ENCODE measurements at regions not wholly inside any gene's neighbourhood (a gene's known extent, or its start where the extent isn't known, plus 50 kb on each side); places are given as distances from the start of the nearest gene placed in this dataset.

DNA sequence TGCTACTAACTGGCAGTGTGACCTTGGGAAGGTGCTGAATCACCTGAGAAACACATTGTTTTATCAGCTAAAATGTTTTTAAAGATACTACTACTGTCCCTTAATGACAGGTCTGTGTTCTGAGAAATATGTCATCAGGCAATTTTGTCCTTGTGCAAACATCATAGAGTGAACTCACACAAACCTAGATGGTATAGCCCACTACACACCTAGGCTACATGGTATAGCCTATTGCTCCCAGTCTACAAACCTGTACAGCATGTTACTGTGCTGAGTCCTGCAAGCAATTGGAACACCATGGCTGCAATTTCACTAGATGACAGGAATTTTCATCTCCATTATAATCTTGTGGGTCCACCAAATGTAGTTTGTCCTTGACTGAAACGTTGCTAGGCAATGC, 101.3 kb upstream of the GUCY1A1 start:
- no peak for ATAC-seq
- Histone ChIP-seq H3K9me3 (replicated peaks; ENCODE audit: control insufficient read depth, insufficient read depth, low read depth, low read length) (no peaks in the 10 kb centered on the region), H4K20me1 (replicated peaks; ENCODE audit: control insufficient read depth, insufficient read depth, low read length) (no peaks in the 10 kb centered on the region), H3K4me1 (replicated peaks in 1 of 2; ENCODE audit: control insufficient read depth in 2 of 2, insufficient read depth in 2 of 2, low read length in 2 of 2) (no peaks in the 10 kb centered on the region), H3K9ac (ENCODE audit: insufficient read depth in 1 of 2, low read depth in 2 of 2, low read length in 2 of 2) (no peak overlapping the region), H3K79me2 (ENCODE audit: control insufficient read depth, insufficient read depth, low read length) (no peaks in the 10 kb centered on the region), H3K36me3 (ENCODE audit: control insufficient read depth, insufficient read depth, low read length) (no peaks in the 10 kb centered on the region), H2AFZ (ENCODE audit: low read depth, low read length) (no peak overlapping the region), H3K27me3 (ENCODE audit: control insufficient read depth in 2 of 2, insufficient read depth in 2 of 2, low read length in 2 of 2) (no peaks in the 10 kb centered on the region), H3K4me2 (ENCODE audit: insufficient read depth, low read length) (no peak overlapping the region), H3K27ac (ENCODE audit: extremely low read depth, low read depth, low read length) (no peak overlapping the region), H3K9me1 (ENCODE audit: control insufficient read depth, insufficient read depth, low read length) (no peaks in the 10 kb centered on the region), H3K4me3 (no peak overlapping the region)
- BruUV-seq (replicated peaks): no TSS peak
- TF ChIP-seq ZNF217 (CRISPR knock-in tag; IDR thresholded peaks at IDR 0.05) (no peak), ZNF586 (CRISPR knock-in tag; conservative IDR thresholded peaks at IDR 0.05) (no peak), SRF (CRISPR knock-in tag; IDR thresholded peaks at IDR 0.05) (no peak), HEY1 (CRISPR knock-in tag; IDR thresholded peaks at IDR 0.05; ENCODE audit: borderline replicate concordance) (no peak), TEAD1 (CRISPR knock-in tag; IDR thresholded peaks at IDR 0.05) (no peak), PHF8 (IDR thresholded peaks at IDR 0.05; ENCODE audit: borderline replicate concordance, low read length) (no peak), ZNF707 (CRISPR knock-in tag; conservative IDR thresholded peaks at IDR 0.05) (no peak), IFI16 (CRISPR knock-in tag; IDR thresholded peaks at IDR 0.05) (no peak), HMGXB4 (CRISPR knock-in tag; IDR thresholded peaks at IDR 0.05) (no peak), ZNF347 (CRISPR knock-in tag; IDR thresholded peaks at IDR 0.05; ENCODE audit: low read depth) (no peak), ZBTB1 (CRISPR knock-in tag; IDR thresholded peaks at IDR 0.05; ENCODE audit: borderline replicate concordance, low read depth) (no peak), SMC3 (conservative IDR thresholded peaks at IDR 0.05; ENCODE audit: insufficient read depth, low read depth, low read length) (no peak), FOS (IDR thresholded peaks at IDR 0.05; ENCODE audit: extremely low read depth, insufficient read length) (no peak), HBP1 (CRISPR knock-in tag; IDR thresholded peaks at IDR 0.05) (no peak), HDGF (IDR thresholded peaks at IDR 0.05) (no peak)
- ChIA-PET POLR2A (no interaction called here), CTCF (ENCODE audit: low intra/inter-chr PET ratio) (no interaction called here)
- no peak for DNase-seq (ENCODE audit: extremely low read depth in 1 of 4, low spot score in 3 of 4)
- 0% methylated on average over 1 of the region's 1 CpG for WGBS (ENCODE audit: insufficient coverage, low coverage, missing lambda C conversion rate)
- no peak for FAIRE-seq
- intact Hi-C loops (cut with micrococcal nuclease) (no loop called here), in situ Hi-C loops (cut with MboI) (no loop called here)

All from K562 (cell line).